ENCODE measurements at regions not wholly inside any gene's neighbourhood (a gene's known extent, or its start where the extent isn't known, plus 50 kb on each side); places are given as distances from the start of the nearest gene placed in this dataset.

DNA sequence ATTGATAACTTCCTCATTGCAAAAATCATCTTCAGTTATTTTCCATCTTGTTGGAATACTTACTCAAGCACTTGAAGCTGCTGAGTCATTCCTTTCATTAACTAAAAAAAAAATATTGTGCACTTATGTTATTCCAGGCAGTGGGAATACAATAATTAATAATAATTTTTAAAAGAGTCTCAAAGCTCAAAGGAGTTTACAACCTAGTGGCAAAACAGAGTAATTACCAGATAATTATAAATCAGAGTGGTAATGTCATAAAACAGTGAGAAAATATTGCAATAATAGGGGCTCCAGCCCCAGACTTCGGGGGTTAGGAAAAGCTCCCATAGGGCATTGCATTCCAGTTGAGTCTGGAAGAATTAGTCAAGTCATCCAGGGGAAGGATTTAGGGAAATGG is 79.6 kb downstream of the DDX53 start:
- TF ChIP-seq POLR2A (IDR thresholded peaks at IDR 0.05; ENCODE audit: extremely low read depth, insufficient read length): no peak
- TF ChIP-seq, protein P1, sequence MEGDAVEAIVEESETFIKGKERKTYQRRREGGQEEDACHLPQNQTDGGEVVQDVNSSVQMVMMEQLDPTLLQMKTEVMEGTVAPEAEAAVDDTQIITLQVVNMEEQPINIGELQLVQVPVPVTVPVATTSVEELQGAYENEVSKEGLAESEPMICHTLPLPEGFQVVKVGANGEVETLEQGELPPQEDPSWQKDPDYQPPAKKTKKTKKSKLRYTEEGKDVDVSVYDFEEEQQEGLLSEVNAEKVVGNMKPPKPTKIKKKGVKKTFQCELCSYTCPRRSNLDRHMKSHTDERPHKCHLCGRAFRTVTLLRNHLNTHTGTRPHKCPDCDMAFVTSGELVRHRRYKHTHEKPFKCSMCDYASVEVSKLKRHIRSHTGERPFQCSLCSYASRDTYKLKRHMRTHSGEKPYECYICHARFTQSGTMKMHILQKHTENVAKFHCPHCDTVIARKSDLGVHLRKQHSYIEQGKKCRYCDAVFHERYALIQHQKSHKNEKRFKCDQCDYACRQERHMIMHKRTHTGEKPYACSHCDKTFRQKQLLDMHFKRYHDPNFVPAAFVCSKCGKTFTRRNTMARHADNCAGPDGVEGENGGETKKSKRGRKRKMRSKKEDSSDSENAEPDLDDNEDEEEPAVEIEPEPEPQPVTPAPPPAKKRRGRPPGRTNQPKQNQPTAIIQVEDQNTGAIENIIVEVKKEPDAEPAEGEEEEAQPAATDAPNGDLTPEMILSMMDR (IDR thresholded peaks at IDR 0.05; ENCODE audit: low read depth, low read length): no peak
- TF ChIP-seq MYC (IDR thresholded peaks at IDR 0.05; ENCODE audit: low read depth, low read length): no peak
